ENCODE measurements at regions not wholly inside any gene's neighbourhood (a gene's known extent, or its start where the extent isn't known, plus 50 kb on each side); places are given as distances from the start of the nearest gene placed in this dataset.

DNA sequence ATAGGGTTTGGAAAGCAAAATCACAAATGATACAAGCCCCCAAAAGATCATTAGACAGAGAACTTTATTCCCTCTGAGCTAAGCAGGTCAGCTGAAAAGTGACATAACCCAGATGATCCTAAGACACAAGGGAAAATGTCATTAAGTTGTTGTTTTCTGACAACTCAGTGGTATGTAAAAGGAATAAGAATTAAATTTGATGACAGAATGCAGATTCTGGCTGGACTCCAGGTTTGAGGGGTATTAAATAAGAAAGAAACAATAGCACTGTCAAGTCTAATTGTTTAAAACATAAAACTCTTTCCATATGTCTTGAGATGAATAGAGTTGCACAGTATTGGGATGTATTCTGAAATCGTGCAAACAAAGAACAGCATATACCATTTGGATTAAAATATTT, 429.9 kb downstream of the CAAP1 start:
- no peaks in the 10 kb centered on the region for H3K27me3 Mint-ChIP-seq
- H3K4me1 Mint-ChIP-seq = no peaks in the 10 kb centered on the region
- no peak for DNase-seq
- no peaks in the 10 kb centered on the region for H3K36me3 Mint-ChIP-seq
- no peak overlapping the region for H3K4me3 Mint-ChIP-seq
- H3K9me3 Mint-ChIP-seq = peaks cover 0 to 7% (median 4%) of the 10 kb centered on the region in 7 donors
- no peak for ATAC-seq (ENCODE audit: low read depth in 2 of 2)
- H3K27ac Mint-ChIP-seq = no peak overlapping the region

DNA sequence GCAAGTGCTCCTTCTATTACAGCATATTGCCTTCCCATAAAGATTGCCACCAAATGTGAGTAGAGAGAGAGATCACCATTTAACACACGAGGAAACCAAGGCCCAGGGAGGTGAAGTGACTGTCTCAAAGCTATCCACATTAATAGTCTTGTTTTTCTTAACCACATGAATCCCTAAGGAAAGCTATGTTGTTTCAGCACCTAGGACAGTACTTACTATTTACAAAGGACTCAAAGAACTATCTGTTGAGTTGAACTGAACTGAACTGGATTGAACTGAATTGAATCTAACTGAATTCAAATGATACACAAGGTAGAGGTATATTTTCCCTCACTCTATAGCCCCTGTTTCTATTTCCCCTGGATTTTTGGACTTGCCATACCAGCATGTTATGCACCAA, 430.4 kb downstream of the CAAP1 start:
- H3K4me1 Mint-ChIP-seq = no peaks in the 10 kb centered on the region
- no peak overlapping the region for H3K4me3 Mint-ChIP-seq
- ATAC-seq (ENCODE audit: low read depth in 2 of 2) = no peak
- H3K36me3 Mint-ChIP-seq = no peaks in the 10 kb centered on the region
- peaks cover 0 to 7% (median 4%) of the 10 kb centered on the region in 7 donors for H3K9me3 Mint-ChIP-seq
- H3K27ac Mint-ChIP-seq = no peak overlapping the region
- no peak for DNase-seq
- H3K27me3 Mint-ChIP-seq = no peaks in the 10 kb centered on the region

DNA sequence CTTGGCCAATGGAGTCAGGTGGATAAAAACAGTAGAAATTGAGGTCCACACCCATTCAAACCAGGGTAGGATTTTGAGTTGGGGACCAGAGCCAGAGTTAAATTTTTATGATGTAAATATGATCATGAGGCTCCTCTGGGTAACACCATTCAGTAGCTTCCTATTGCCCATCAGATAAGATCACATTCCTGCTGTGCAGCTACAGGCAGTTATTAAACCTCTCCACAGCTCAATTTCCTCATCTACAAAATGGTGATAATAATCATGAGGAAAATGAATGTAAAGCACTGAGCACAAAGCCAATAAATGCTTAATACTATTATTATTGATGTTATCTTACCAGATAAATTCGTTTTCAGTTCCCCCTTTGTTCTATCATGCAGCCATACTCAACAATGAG, 432.0 kb downstream of the CAAP1 start:
- Mint-ChIP-seq H3K4me1 (no peaks in the 10 kb centered on the region), H3K4me3 (no peak overlapping the region), H3K27me3 (no peaks in the 10 kb centered on the region), H3K9me3 (peaks cover 0 to 5% (median 2%) of the 10 kb centered on the region in 7 donors), H3K36me3 (no peaks in the 10 kb centered on the region), H3K27ac (no peak overlapping the region)
- ATAC-seq (ENCODE audit: low read depth in 2 of 2) (no peak), DNase-seq (no peak)

DNA sequence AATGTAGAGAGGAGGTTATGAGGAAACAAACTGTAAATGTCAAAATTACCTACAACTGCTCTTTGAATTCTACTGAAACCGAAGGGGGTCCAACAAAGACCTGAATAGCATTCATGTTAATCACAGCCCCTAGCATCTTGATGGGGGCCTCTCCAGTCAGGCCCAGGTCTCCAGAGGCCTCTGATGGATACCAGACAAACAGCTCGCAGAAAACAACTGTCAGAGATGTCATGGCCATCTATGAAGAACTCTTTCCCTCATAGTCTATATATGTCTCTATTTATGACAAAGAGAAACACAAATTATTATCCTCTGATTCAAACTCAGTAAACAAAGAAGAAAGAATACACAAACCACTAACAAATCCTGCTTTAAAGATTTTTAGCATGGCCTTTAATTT, 432.6 kb downstream of the CAAP1 start:
- Mint-ChIP-seq H3K9me3 (peaks cover 0 to 4% (median 0%) of the 10 kb centered on the region in 7 donors), H3K27me3 (no peaks in the 10 kb centered on the region), H3K27ac (no peak overlapping the region), H3K4me3 (no peak overlapping the region), H3K36me3 (no peaks in the 10 kb centered on the region), H3K4me1 (no peaks in the 10 kb centered on the region)
- DNase-seq (no peak), ATAC-seq (ENCODE audit: low read depth in 2 of 2) (no peak)

DNA sequence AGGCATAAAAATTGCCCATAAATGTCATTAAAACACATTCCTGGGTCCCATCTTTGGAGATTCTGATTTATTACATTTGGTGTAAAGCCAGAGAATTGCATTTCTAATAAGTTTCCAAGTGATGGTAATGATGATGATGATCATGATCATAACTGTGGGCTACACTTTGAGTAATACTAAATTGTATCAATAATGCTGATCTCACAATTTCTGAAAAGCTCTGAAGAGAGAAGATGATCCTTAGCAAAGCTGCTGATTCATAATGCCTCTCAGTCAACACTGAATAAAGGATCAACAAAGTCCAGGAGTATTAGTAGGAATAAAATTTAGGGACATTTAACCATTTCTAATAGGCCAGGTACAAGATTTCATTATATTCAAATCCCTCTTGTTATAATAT, 434.5 kb downstream of the CAAP1 start:
- Mint-ChIP-seq H3K27ac (no peak overlapping the region), H3K4me3 (no peak overlapping the region), H3K36me3 (no peaks in the 10 kb centered on the region), H3K9me3 (peaks cover 0 to 4% (median 0%) of the 10 kb centered on the region in 7 donors), H3K4me1 (no peaks in the 10 kb centered on the region), H3K27me3 (no peaks in the 10 kb centered on the region)
- DNase-seq (no peak), ATAC-seq (ENCODE audit: low read depth in 2 of 2) (no peak)

DNA sequence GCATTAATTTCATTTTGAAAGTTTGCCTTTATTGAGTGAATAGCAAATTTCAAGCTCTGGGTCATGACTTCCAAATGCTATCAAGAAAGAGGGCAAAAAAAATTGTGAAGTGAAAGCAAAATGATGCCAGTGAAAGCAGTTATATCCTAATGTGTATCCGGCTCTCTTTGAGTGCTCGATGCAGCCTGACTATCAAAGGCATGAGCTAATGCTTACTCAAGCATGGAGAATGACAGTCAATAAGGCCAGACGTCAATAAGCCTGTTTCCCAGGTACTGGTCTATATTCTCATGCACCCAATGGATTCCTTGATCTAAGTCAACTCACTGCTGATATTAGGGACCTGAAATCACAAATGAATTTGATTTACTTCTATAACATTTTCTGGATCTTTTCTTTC, 435.5 kb downstream of the CAAP1 start:
- H3K27ac Mint-ChIP-seq = no peak overlapping the region
- no peak overlapping the region for H3K4me3 Mint-ChIP-seq
- H3K27me3 Mint-ChIP-seq = no peaks in the 10 kb centered on the region
- DNase-seq = no peak
- no peak for ATAC-seq (ENCODE audit: low read depth in 2 of 2)
- no peaks in the 10 kb centered on the region for H3K4me1 Mint-ChIP-seq
- H3K9me3 Mint-ChIP-seq = peaks cover 0 to 5% (median 2%) of the 10 kb centered on the region in 7 donors
- H3K36me3 Mint-ChIP-seq = no peaks in the 10 kb centered on the region

DNA sequence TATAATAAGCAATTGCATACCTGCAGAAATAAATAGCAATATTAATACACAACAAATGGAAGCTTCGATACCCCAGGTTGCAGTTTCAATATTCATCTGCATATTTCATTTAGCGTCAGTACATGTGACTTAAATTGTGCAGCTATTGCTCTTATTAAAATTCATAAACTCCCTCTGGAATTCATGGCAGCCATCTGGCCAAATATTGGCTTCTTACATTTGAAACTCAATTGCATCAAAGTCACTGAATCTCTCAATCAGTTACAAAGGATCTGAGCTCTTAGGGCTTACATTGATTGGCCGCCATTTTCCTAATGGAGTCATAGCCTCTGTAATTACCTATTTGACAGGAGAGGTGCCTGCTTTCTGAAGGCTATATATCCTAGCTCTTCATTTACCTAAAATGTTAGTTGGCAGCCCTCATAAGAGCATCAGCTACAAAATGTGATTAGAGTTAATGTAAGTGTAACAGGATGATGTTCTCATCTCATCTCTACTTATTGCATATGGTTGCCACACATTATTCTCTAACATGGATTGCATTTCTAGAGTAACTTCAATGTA, 453.5 kb downstream of the CAAP1 start:
- H3K4me3 Mint-ChIP-seq = no peak overlapping the region
- ATAC-seq (ENCODE audit: low read depth in 2 of 2) = no peak
- no peaks in the 10 kb centered on the region for H3K9me3 Mint-ChIP-seq
- H3K4me1 Mint-ChIP-seq = no peaks in the 10 kb centered on the region
- H3K36me3 Mint-ChIP-seq = no peaks in the 10 kb centered on the region
- no peak for DNase-seq
- H3K27ac Mint-ChIP-seq = no peak overlapping the region
- H3K27me3 Mint-ChIP-seq = no peaks in the 10 kb centered on the region

DNA sequence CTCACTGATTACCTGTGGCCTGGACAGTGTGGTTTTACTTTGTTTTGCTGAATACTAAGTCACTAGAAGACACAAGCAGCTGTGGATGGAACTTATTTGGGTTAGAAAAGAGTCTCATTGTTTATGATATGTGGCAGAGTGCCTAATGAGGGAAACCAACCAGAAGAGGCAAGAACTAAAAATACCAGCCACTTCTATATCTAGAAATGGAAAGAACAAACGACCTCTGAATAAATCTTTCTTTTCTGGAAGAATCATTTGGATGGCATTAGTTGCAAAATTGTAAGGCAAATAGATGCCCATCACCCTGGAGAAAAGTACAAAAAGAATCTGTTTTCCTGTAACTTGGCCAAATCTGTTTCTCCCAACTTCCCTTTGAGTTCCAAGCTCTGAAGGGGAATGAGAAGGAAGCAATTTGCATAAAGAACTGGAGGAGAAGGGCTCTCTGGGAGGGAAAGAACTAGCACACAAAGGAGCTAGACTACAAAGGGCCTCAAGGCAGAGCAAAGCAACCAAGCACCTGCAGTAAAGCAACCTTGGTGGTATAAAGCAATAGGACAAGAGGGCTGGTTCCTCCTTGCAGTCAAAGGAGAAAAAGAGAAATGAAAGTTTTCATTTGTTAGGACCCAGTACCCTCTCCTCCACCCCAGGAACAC, 455.4 kb downstream of the CAAP1 start:
- no peaks in the 10 kb centered on the region for H3K36me3 Mint-ChIP-seq
- DNase-seq (no peak), ATAC-seq (ENCODE audit: low read depth in 2 of 2) (no peak)
- H3K4me1 Mint-ChIP-seq = no peaks in the 10 kb centered on the region
- no peaks in the 10 kb centered on the region for H3K27me3 Mint-ChIP-seq
- no peak overlapping the region for H3K27ac Mint-ChIP-seq
- no peak overlapping the region for H3K4me3 Mint-ChIP-seq
- H3K9me3 Mint-ChIP-seq = no peaks in the 10 kb centered on the region

DNA sequence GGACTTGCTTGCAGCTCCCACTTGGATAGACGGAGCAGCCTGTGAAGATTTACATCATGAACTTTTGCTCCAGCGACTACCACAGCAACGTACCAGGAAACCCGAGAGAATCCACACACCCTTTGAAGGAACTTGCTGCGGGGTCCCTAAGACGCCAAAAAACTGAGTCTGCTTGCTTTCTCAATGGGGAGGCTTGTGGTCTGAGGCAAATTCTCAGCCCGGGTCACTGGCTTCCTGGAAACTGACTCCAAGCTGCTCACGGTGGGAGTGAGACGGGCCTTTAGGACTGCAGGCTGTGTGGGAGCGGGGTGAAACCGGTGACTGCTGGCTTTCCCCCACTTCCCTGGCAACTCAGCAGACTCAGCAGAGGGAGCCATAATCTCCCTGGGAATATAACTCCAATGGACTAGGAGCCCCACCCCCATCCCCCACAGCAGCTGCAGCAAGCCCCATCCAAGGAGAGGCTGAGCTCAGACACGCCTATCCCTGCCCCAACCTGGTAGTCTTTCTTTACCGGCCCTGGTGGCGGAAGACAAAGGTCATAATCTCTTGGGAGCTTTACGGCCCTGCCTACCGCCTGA, 466.0 kb downstream of the CAAP1 start:
- no peaks in the 10 kb centered on the region for H3K27me3 Mint-ChIP-seq
- no peak for DNase-seq
- no peak for ATAC-seq (ENCODE audit: low read depth in 2 of 2)
- H3K4me3 Mint-ChIP-seq = no peak overlapping the region
- no peak overlapping the region for H3K27ac Mint-ChIP-seq
- H3K4me1 Mint-ChIP-seq = no peaks in the 10 kb centered on the region
- H3K36me3 Mint-ChIP-seq = no peaks in the 10 kb centered on the region
- H3K9me3 Mint-ChIP-seq = peaks cover 2 to 15% (median 9%) of the 10 kb centered on the region in 7 donors

DNA sequence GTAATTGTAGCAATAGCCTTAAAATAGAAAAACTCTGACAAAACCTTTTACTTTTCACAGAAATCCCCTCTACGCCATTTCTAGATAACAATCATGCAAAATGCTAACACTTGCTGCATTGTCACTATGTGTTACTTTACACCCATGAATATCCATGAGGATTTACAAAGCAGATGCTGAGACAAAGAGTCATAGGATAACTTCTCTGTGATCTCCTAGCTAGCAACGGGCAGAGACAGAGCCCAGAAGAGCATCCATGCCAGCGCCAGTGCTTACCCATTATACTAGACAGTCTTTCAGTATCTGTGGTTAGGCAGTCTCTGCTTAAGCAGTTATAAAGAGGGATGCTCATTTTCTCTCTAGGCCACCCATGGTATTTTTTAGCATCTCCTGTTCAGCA, 474.1 kb downstream of the CAAP1 start:
- no peak overlapping the region for H3K4me3 Mint-ChIP-seq
- no peak overlapping the region for H3K27ac Mint-ChIP-seq
- H3K27me3 Mint-ChIP-seq = no peaks in the 10 kb centered on the region
- no peaks in the 10 kb centered on the region for H3K4me1 Mint-ChIP-seq
- no peak for DNase-seq
- H3K36me3 Mint-ChIP-seq = no peaks in the 10 kb centered on the region
- H3K9me3 Mint-ChIP-seq = peaks cover 0 to 2% (median 0%) of the 10 kb centered on the region in 7 donors
- no peak for ATAC-seq (ENCODE audit: low read depth in 2 of 2)

DNA sequence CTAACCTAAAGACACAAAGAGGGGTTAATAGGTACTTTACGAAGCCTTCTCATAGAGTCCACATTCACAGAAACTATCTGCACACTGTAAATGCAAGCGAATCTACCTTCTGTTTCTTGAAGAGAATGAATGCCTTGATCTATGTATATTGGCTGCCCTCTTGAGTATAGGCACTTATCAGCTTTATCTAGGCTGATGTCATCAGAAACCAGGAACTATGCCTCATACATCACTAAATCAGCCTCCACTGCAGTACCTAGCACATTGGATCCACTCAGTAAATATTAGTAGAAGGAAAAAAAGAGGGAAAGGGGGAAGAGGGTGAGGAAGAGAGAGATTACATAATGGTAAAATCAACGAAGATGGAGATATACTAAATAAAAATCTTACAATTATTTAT, 477.1 kb downstream of the CAAP1 start:
- Mint-ChIP-seq H3K4me3 (no peak overlapping the region), H3K27ac (no peak overlapping the region), H3K4me1 (no peaks in the 10 kb centered on the region), H3K36me3 (no peaks in the 10 kb centered on the region), H3K27me3 (no peaks in the 10 kb centered on the region), H3K9me3 (peaks cover 0 to 4% (median 0%) of the 10 kb centered on the region in 7 donors)
- DNase-seq (no peak), ATAC-seq (ENCODE audit: low read depth in 2 of 2) (no peak)

DNA sequence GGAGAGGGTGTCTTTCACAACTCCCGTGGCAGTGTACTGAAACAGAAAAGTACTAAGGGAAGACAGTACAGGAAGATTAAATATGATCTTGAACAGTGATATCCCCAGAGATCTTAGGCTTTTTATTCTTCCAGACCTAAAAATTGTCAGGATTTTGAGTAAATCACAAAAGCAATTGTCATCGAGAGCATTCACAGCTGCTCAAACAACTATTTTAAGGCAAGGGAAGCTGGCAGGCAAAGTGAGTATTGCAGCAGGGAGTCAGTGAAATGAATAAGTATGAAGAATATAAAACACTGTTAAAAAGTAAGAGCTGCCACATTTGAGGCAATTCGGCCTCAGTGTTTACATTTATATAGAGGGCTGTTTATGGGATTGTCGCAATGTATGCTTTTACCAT, 479.0 kb downstream of the CAAP1 start:
- Mint-ChIP-seq H3K4me3 (no peak overlapping the region), H3K27me3 (no peaks in the 10 kb centered on the region), H3K9me3 (peaks cover 0 to 5% (median 1%) of the 10 kb centered on the region in 7 donors), H3K4me1 (no peaks in the 10 kb centered on the region), H3K36me3 (no peaks in the 10 kb centered on the region), H3K27ac (no peak overlapping the region)
- DNase-seq (no peak), ATAC-seq (ENCODE audit: low read depth in 2 of 2) (no peak)

DNA sequence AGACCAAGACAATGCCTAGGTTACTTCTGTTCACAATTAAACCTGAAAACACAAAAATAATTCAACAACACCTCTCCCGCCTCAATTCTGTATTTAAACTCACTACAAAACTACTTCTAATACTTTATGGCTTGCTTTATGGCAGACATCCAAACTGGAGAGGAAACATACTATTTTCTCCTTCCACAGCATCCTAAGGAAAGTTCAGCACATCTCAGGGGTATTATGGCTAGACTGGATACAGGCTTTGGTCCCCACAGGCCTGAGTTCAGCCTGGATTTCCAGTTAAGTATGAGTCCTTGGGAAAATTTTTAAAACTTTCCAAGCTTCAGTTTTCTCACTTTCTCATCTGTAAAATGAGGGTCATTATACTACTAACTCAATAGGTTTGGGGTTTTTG, 480.2 kb downstream of the CAAP1 start:
- Mint-ChIP-seq H3K4me1 (no peaks in the 10 kb centered on the region), H3K4me3 (no peak overlapping the region), H3K27me3 (no peaks in the 10 kb centered on the region), H3K36me3 (no peaks in the 10 kb centered on the region), H3K9me3 (peaks cover 0 to 7% (median 1%) of the 10 kb centered on the region in 7 donors), H3K27ac (no peak overlapping the region)
- ATAC-seq (ENCODE audit: low read depth in 2 of 2) (no peak), DNase-seq (no peak)

DNA sequence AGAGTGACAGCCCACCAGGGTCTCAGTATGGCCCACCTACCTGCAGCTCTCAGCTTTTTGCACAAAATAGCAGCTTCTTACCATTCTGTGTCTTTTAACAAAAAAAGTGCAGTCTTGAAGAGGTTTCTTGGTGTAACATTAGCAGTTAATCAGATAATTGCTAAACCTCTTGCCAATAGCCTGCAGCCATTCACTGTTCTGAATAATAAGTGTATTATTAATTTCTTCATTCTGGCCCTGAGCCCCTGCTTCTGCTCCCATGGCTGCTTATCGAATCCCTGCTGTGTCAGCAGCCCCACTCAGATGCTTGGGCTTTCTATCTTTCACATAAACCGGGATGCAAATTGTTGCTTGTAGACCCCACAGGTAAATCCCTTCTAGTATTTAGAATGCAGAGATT, 485.9 kb downstream of the CAAP1 start:
- no peak overlapping the region for H3K27ac Mint-ChIP-seq
- no peaks in the 10 kb centered on the region for H3K27me3 Mint-ChIP-seq
- ATAC-seq (ENCODE audit: low read depth in 2 of 2) (no peak), DNase-seq (no peak)
- H3K4me1 Mint-ChIP-seq = no peaks in the 10 kb centered on the region
- no peaks in the 10 kb centered on the region for H3K36me3 Mint-ChIP-seq
- peaks cover 0 to 10% (median 2%) of the 10 kb centered on the region in 7 donors for H3K9me3 Mint-ChIP-seq
- no peak overlapping the region for H3K4me3 Mint-ChIP-seq
